ENCODE measurements at regions not wholly inside any gene's neighbourhood (a gene's known extent, or its start where the extent isn't known, plus 50 kb on each side); places are given as distances from the start of the nearest gene placed in this dataset.

- TF ChIP-seq CTCF (conservative IDR thresholded peaks at IDR 0.05 in 1 of 2, IDR thresholded peaks at IDR 0.05 in 1 of 2; ENCODE audit: low read depth in 1 of 2, low read length in 2 of 2) (no peak), EZH2 (IDR thresholded peaks at IDR 0.05; ENCODE audit: low read length, missing control alignments) (no peak)
Measured at GRCh38 chrX:107565015-107565414, 63.3 kb upstream of the PRPS1 start.

All from fibroblast of lung (primary cell).